ENCODE measurements at regions not wholly inside any gene's neighbourhood (a gene's known extent, or its start where the extent isn't known, plus 50 kb on each side); places are given as distances from the start of the nearest gene placed in this dataset.

GRCh38 chr4:102440498-102440897 lies 60.7 kb upstream of the NFKB1 start:
- H3K4me1 ChIP-seq (replicated peaks in 1 of 4; ENCODE audit: control insufficient read depth in 3 of 4, insufficient read depth in 4 of 4, low read length in 3 of 4), result no peaks in the 10 kb centered on the region
- H4K20me1 ChIP-seq (replicated peaks in 1 of 2; ENCODE audit: control insufficient read depth in 1 of 2, insufficient read depth in 2 of 2, low read length in 2 of 2), result no peaks in the 10 kb centered on the region
- no peak overlapping the region for H3K4me3 ChIP-seq (ENCODE audit: extremely low read depth in 1 of 4, insufficient read depth in 2 of 4, low read depth in 3 of 4, low read length in 4 of 4)
- POLR2A ChIA-PET (ENCODE audit: partially characterized antibody), result no interaction called here
- no peaks in the 10 kb centered on the region for H3K9me3 ChIP-seq (ENCODE audit: insufficient read depth in 2 of 2, low read depth in 1 of 2, low read length in 1 of 2)
- H3K36me3 ChIP-seq (ENCODE audit: control insufficient read depth in 2 of 4, insufficient read depth in 4 of 4, low read length in 3 of 4), result no peaks in the 10 kb centered on the region
- no peak overlapping the region for H3K23ac ChIP-seq (ENCODE audit: insufficient read length)
- H3K79me2 ChIP-seq (ENCODE audit: control insufficient read depth in 1 of 2, insufficient read depth in 2 of 2, low read length in 2 of 2), result no peaks in the 10 kb centered on the region
- CTCF ChIA-PET (ENCODE audit: partially characterized antibody), result interaction anchor here (1.4 kb wide), 1 partner anchor 592 kb away, joined by 3 read pairs; no protein-coding TSS in a partner anchor
- H3K27ac ChIP-seq (ENCODE audit: low read depth, low read length), result no peak overlapping the region
- H4K8ac ChIP-seq (ENCODE audit: extremely low read depth, insufficient read depth, low read length), result no peak overlapping the region
- no peak overlapping the region for H2BK15ac ChIP-seq (ENCODE audit: low read length)
- no peak overlapping the region for H2BK5ac ChIP-seq (ENCODE audit: low read depth, low read length)
- H3K79me1 ChIP-seq (ENCODE audit: low read depth, low read length), result no peaks in the 10 kb centered on the region
- H3K4me2 ChIP-seq (ENCODE audit: insufficient read depth in 1 of 2, low read depth in 2 of 2, low read length in 2 of 2), result no peak overlapping the region
- no peak overlapping the region for H4K5ac ChIP-seq (ENCODE audit: insufficient read length, low read depth, low read length)
- no peak overlapping the region for H4K91ac ChIP-seq (replicated peaks; ENCODE audit: insufficient read length, low read length)
- no peaks in the 10 kb centered on the region for H3K23me2 ChIP-seq (ENCODE audit: low read depth, low read length)
- no peak overlapping the region for H3K56ac ChIP-seq (replicated peaks; ENCODE audit: insufficient read length, low read depth, low read length)
- no peak overlapping the region for H3K9ac ChIP-seq (replicated peaks in 1 of 4; ENCODE audit: extremely low read depth in 1 of 4, low read depth in 3 of 4, low read length in 3 of 4)
- no peak overlapping the region for H3K18ac ChIP-seq (ENCODE audit: extremely low read depth, low read length)
- no peak overlapping the region for H2BK12ac ChIP-seq (ENCODE audit: low read depth, low read length)
- H2BK20ac ChIP-seq (ENCODE audit: low read length), result no peak overlapping the region
- no peaks in the 10 kb centered on the region for H3K27me3 ChIP-seq (replicated peaks in 1 of 4; ENCODE audit: control insufficient read depth in 3 of 4, extremely low read depth in 1 of 4, insufficient read depth in 3 of 4, low read length in 3 of 4)
- FAIRE-seq, result no peak
- WGBS, 2 experiments (ENCODE audit: extremely low coverage in 1 of 2, insufficient coverage in 1 of 2, insufficient read length in 1 of 2, insufficient replicate concordance in 2 of 2, low coverage in 1 of 2, low lambda C conversion rate in 2 of 2, missing lambda C conversion rate in 1 of 2), result 77% methylated on average over 1 of the region's 1 CpG; no CpG with 5 or more reads in 1 of the 2 experiments
- no peak overlapping the region for H3K14ac ChIP-seq (ENCODE audit: insufficient read length)
- no peak overlapping the region for H3K4ac ChIP-seq (replicated peaks; ENCODE audit: insufficient read length, low read depth, low read length)
- no peak for DNase-seq (ENCODE audit: low read depth in 1 of 2, low spot score in 2 of 2)
- no peak overlapping the region for H2BK120ac ChIP-seq (replicated peaks; ENCODE audit: low read depth, low read length)
- no peak overlapping the region for H2AFZ ChIP-seq (ENCODE audit: low read length)
- no peak overlapping the region for H2AK5ac ChIP-seq (ENCODE audit: low read depth, low read length)
- TF ChIP-seq POLR2A (IDR thresholded peaks at IDR 0.05; ENCODE audit: control extremely low read depth in 1 of 2, low read depth in 2 of 2, low read length in 2 of 2) (no peak), BACH1 (IDR thresholded peaks at IDR 0.05; ENCODE audit: low read length) (no peak), CREB1 (IDR thresholded peaks at IDR 0.05) (no peak), RXRA (IDR thresholded peaks at IDR 0.05; ENCODE audit: insufficient read depth, low read depth, low read length) (no peak), SP2 (IDR thresholded peaks at IDR 0.05; ENCODE audit: low read length) (no peak), TCF12 (IDR thresholded peaks at IDR 0.05; ENCODE audit: low read depth, low read length) (no peak), EZH2 (IDR thresholded peaks at IDR 0.05; ENCODE audit: low read depth, low read length, severe bottlenecking) (no peak), YY1 (IDR thresholded peaks at IDR 0.05; ENCODE audit: low read depth, low read length) (no peak), POLR2AphosphoS5 (IDR thresholded peaks at IDR 0.05; ENCODE audit: low read depth, low read length) (no peak), TBP (IDR thresholded peaks at IDR 0.05; ENCODE audit: low read depth, low read length) (no peak), RNF2 (IDR thresholded peaks at IDR 0.05; ENCODE audit: borderline replicate concordance, low read depth, low read length, missing control alignments, poor library complexity, severe bottlenecking) (no peak), KDM1A (IDR thresholded peaks at IDR 0.05; ENCODE audit: borderline replicate concordance, low read length) (no peak), SIN3A (conservative IDR thresholded peaks at IDR 0.05 in 1 of 2, IDR thresholded peaks at IDR 0.05 in 1 of 2; ENCODE audit: low read depth in 1 of 2, low read length in 2 of 2) (no peak)

Data from H1 (cell line).